IMR-90 (cell line): ENCODE measurements at regions not wholly inside any gene's neighbourhood (a gene's known extent, or its start where the extent isn't known, plus 50 kb on each side); places are given as distances from the start of the nearest gene placed in this dataset.

Source experiments
- ATAC-seq: fragments of 200-7000 bp; cut with Tn5 transposase; 2 replicates; pipeline ENCODE4 v1.9.1; 2020; ENCODE audit warnings: low read depth, mild to moderate bottlenecking, moderate library complexity
- BruUV-seq: library from RNA; stranded (reverse); fragments of 400-500 nt; replicated peaks from 2 replicates; lab custom pipeline; 2021; lab: Mats Ljungman, UMichigan
- CTCF ChIA-PET: fragments of 300-600 bp; formaldehyde crosslinking; extraction: SDS; loops from one replicate; lab custom pipeline; 2021; ENCODE audit warnings: antibody characterized with exemption; lab: Yijun Ruan, JAX
- POLR2A ChIA-PET: fragments of 300-600 bp; sonication (Branson Sonifier 250); formaldehyde crosslinking; loops from one replicate; lab custom pipeline; 2022; ENCODE audit warnings: antibody characterized with exemption; ENCODE audit not compliant: unreplicated experiment; lab: Charles Lee
- DNase-seq: peaks from one replicate; pipeline ENCODE4 v3.0.0; 2013
- H2AFZ ChIP-seq: replicated peaks from 2 replicates; pipeline ENCODE3; 2013; ENCODE audit warnings: low read length, mild to moderate bottlenecking; ENCODE audit not compliant: poor library complexity
- H2AK5ac ChIP-seq: 2 replicates; pipeline ENCODE4 v1.6.1; 2013; ENCODE audit warnings: low read depth, low read length, inconsistent platforms
- H2AK9ac ChIP-seq: replicated peaks from 2 replicates; pipeline ENCODE3; 2013; ENCODE audit warnings: mild to moderate bottlenecking, low read depth, low read length, moderate library complexity; ENCODE audit not compliant: poor library complexity
- H2BK120ac ChIP-seq: 2 replicates; pipeline ENCODE4 v1.6.1; 2013; ENCODE audit warnings: low read depth, low read length, inconsistent platforms
- H2BK15ac ChIP-seq: 3 replicates; pipeline ENCODE4 v1.6.1; 2013; ENCODE audit warnings: low read depth, low read length, inconsistent platforms
- H2BK20ac ChIP-seq: 2 replicates; pipeline ENCODE4 v1.6.1; 2013; ENCODE audit warnings: low read depth, mild to moderate bottlenecking, inconsistent platforms, low read length, moderate library complexity
- H2BK5ac ChIP-seq: 2 replicates; pipeline ENCODE4 v1.6.1; 2013; ENCODE audit warnings: mild to moderate bottlenecking, low read depth, low read length, inconsistent platforms; ENCODE audit not compliant: poor library complexity, severe bottlenecking
- H3K14ac ChIP-seq: replicated peaks from 2 replicates; pipeline ENCODE4 v1.6.1; 2013; ENCODE audit warnings: low read depth, low read length, inconsistent platforms
- H3K18ac ChIP-seq: 2 replicates; pipeline ENCODE4 v1.6.1; 2013; ENCODE audit warnings: low read depth, low read length, control low read depth
- H3K23ac ChIP-seq: 2 replicates; pipeline ENCODE4 v1.6.1; 2013; ENCODE audit warnings: low read depth, low read length, inconsistent platforms
- H3K27ac ChIP-seq: 2 replicates; pipeline ENCODE4 v1.5.1; 2013; ENCODE audit warnings: mild to moderate bottlenecking, control low read depth, low read length; ENCODE audit not compliant: insufficient read depth
- H3K27me3 ChIP-seq: 2 replicates; pipeline ENCODE4 v1.6.1; 2013; ENCODE audit warnings: low read length; ENCODE audit not compliant: control insufficient read depth, insufficient read depth
- H3K36me3 ChIP-seq: 2 replicates; pipeline ENCODE4 v1.6.1; 2013; ENCODE audit warnings: low read length, mixed read lengths; ENCODE audit not compliant: control insufficient read depth, insufficient read depth
- H3K4ac ChIP-seq: 2 replicates; pipeline ENCODE4 v1.6.1; 2013; ENCODE audit warnings: low read depth, low read length, inconsistent platforms
- H3K4me1 ChIP-seq: 2 replicates; pipeline ENCODE4 v1.6.1; 2013; ENCODE audit warnings: low read length, mixed read lengths; ENCODE audit not compliant: control insufficient read depth, insufficient read depth
- H3K4me2 ChIP-seq: 2 replicates; pipeline ENCODE4 v1.6.1; 2013; ENCODE audit warnings: low read depth, mild to moderate bottlenecking, control low read depth, low read length, moderate library complexity
- H3K4me3 ChIP-seq: 2 replicates; pipeline ENCODE4 v1.5.1; 2013; ENCODE audit warnings: low read depth, mild to moderate bottlenecking, control low read depth, low read length, moderate library complexity; ENCODE audit not compliant: insufficient read depth
- H3K56ac ChIP-seq: 2 replicates; pipeline ENCODE4 v1.6.1; 2013; ENCODE audit warnings: low read length, inconsistent platforms; ENCODE audit not compliant: insufficient read depth; ENCODE audit errors: extremely low read depth
- H3K79me1 ChIP-seq, 2 experiments: 2 replicates each; pipeline ENCODE4 v1.6.1; 2013; ENCODE audit warnings: low read length in 2 of 2, inconsistent platforms in 1 of 2, low read depth in 1 of 2
- H3K9ac ChIP-seq: 2 replicates; pipeline ENCODE4 v1.6.1; 2013; ENCODE audit warnings: low read depth, low read length, control low read depth
- H3K9me1 ChIP-seq: 2 replicates; pipeline ENCODE4 v1.6.1; 2013; ENCODE audit warnings: low read length, inconsistent platforms; ENCODE audit not compliant: insufficient read depth
- H3K9me3 ChIP-seq: 2 replicates; pipeline ENCODE4 v1.6.1; 2013; ENCODE audit warnings: low read length; ENCODE audit not compliant: control insufficient read depth, insufficient read depth
- H4K20me1 ChIP-seq: 2 replicates; pipeline ENCODE4 v1.6.1; 2013; ENCODE audit warnings: low read length, inconsistent platforms; ENCODE audit not compliant: insufficient read depth
- H4K5ac ChIP-seq: 2 replicates; pipeline ENCODE4 v1.6.1; 2013; ENCODE audit warnings: mild to moderate bottlenecking, low read depth, low read length, control low read depth
- H4K8ac ChIP-seq, 2 experiments: 2 replicates each; pipeline ENCODE4 v1.6.1; 2013; ENCODE audit warnings: low read depth in 2 of 2, low read length in 2 of 2, control low read depth in 1 of 2, inconsistent platforms in 1 of 2
- H4K91ac ChIP-seq: 2 replicates; pipeline ENCODE4 v1.6.1; 2013; ENCODE audit warnings: low read depth, low read length, inconsistent platforms; ENCODE audit not compliant: insufficient read depth
- BHLHE40 ChIP-seq: fragments of 150-350 bp; IDR thresholded peaks from 2 replicates; pipeline ENCODE4 v1.6.1; 2016; ENCODE audit warnings: mild to moderate bottlenecking, low read depth, low read length
- CEBPB ChIP-seq: IDR thresholded peaks from 2 replicates; pipeline ENCODE4 v1.6.1; 2012; ENCODE audit warnings: low read depth, low read length, improper control_type of control experiment
- CHD1 ChIP-seq: IDR thresholded peaks from 2 replicates; pipeline ENCODE4 v1.6.1; 2012; ENCODE audit warnings: low read depth, low read length, improper control_type of control experiment
- FOS ChIP-seq: fragments of 150-350 bp; IDR thresholded peaks from 2 replicates; pipeline ENCODE4 v1.6.1; 2016; ENCODE audit warnings: low read depth, low read length
- MAFK ChIP-seq: IDR thresholded peaks from 2 replicates; pipeline ENCODE4 v1.6.1; 2012; ENCODE audit warnings: low read depth, low read length, improper control_type of control experiment
- MXI1 ChIP-seq: IDR thresholded peaks from 2 replicates; pipeline ENCODE4 v1.6.1; 2012; ENCODE audit warnings: low read depth, mild to moderate bottlenecking, low read length, moderate library complexity, borderline replicate concordance
- NFE2L2 ChIP-seq: fragments of 150-350 bp; IDR thresholded peaks from 2 replicates; pipeline ENCODE4 v1.6.1; 2016; ENCODE audit warnings: low read depth, mild to moderate bottlenecking, low read length
- POLR2A ChIP-seq: IDR thresholded peaks from 2 replicates; pipeline ENCODE4 v1.6.1; 2012; ENCODE audit warnings: mild to moderate bottlenecking, low read depth, low read length
- RAD21 ChIP-seq: IDR thresholded peaks from 2 replicates; pipeline ENCODE4 v1.6.1; 2012; ENCODE audit warnings: low read length, improper control_type of control experiment
- RCOR1 ChIP-seq: IDR thresholded peaks from 2 replicates; pipeline ENCODE4 v1.6.1; 2012; ENCODE audit warnings: mild to moderate bottlenecking, low read length, improper control_type of control experiment; ENCODE audit not compliant: insufficient replicate concordance
- SMC3 ChIP-seq: fragments of 150-350 bp; IDR thresholded peaks from 2 replicates; pipeline ENCODE4 v1.6.1; 2016; ENCODE audit warnings: low read depth, mild to moderate bottlenecking, antibody characterized with exemption, low read length, moderate library complexity
- WGBS, 2 experiments: methylation state at CpG; one replicate each; pipeline versions ENCODE4 v1.1.5 to v1.1.7; 2013; ENCODE audit warnings: missing lambda C conversion rate in 2 of 2; ENCODE audit not compliant: insufficient read length in 1 of 2; ENCODE audit errors: extremely low coverage in 2 of 2; 5-methylcytosine and 5-hydroxymethylcytosine counted together
- dilution Hi-C: fragments of 300-500 bp; cut with HindIII; formaldehyde crosslinking; loops from one replicate; pipeline ENCODE4 v1.14.3; 2018; ENCODE audit warnings: low sequenced_read_pairs; ENCODE audit not compliant: unreplicated experiment
- in situ Hi-C: fragments of 300-500 bp; cut with MboI; formaldehyde crosslinking; loops from 3 replicates; pipeline ENCODE4 v1.14.3; 2019; ENCODE audit warnings: low sequenced_read_pairs, inconsistent platforms, mixed read lengths
- intact Hi-C: fragments of 100-400 bp; cut with micrococcal nuclease; formaldehyde crosslinking; loops from 2 replicates; pipeline ENCODE4 v1.10.0; 2022
- TF ChIP-seq, protein P1 (sequence below): fragments of 150-350 bp; IDR thresholded peaks from 2 replicates; pipeline ENCODE4 v1.6.1; 2016; ENCODE audit warnings: low read depth, mild to moderate bottlenecking, low read length, moderate library complexity, borderline replicate concordance
- TF ChIP-seq, protein P2 (sequence below): conservative IDR thresholded peaks from 2 replicates; pipeline ENCODE4 v1.5.1; 2012; ENCODE audit warnings: mild to moderate bottlenecking, low read depth, low read length, improper control_type of control experiment
- TF ChIP-seq, protein P3 (sequence below): fragments of 150-350 bp; IDR thresholded peaks from 2 replicates; pipeline ENCODE4 v1.6.1; 2017; ENCODE audit warnings: mild to moderate bottlenecking, antibody characterized with exemption, low read length, low read depth

DNA sequence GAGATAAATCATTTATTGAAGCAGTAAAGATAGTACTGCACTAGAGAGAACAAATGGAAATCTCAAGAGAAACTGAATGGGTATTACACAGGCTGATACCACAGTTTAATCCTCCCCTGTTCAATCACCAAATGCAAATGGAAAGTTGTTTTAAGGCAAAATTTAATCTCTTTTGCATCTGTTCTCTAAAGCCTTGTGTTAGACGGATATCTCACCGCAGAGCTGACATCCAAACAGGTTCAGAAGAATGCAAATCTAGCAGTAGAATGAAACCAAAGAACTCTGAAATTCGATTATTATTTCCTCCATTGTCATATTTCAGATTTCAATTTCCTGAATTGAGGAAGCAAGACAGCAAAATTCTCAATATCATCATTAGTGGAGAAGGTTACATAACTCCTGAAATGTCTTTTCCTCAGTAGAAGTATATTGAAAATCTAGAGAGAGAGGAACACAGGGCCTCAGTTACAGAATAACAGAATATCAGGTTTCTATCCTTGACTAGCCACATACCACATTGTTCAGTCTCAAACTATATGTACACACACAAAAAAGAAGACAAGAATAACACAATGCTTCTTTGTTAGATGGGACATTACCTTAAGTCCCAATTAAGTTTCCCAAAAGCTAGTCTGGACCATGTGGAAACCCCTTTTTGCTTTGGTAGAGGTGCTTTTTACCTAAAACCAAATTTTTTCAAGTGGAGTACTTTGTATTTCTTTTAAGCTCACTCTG, 94.1 kb upstream of the BANK1 start:
- ATAC-seq = no peak
- Histone ChIP-seq H3K4me2 (no peak overlapping the region), H3K36me3 (no peaks in the 10 kb centered on the region), H2AK5ac (no peak overlapping the region), H3K79me1 (no peaks in the 10 kb centered on the region), H2BK120ac (no peak overlapping the region), H3K14ac (no peak overlapping the region), H4K20me1 (no peaks in the 10 kb centered on the region), H2BK20ac (no peak overlapping the region), H3K27ac (no peak overlapping the region), H2BK15ac (no peak overlapping the region), H2AFZ (no peak overlapping the region), H4K5ac (no peak overlapping the region), H3K9me1 (no peaks in the 10 kb centered on the region), H3K9ac (no peak overlapping the region), H3K4me1 (no peaks in the 10 kb centered on the region), H4K8ac (no peak overlapping the region), H2AK9ac (no peak overlapping the region), H3K56ac (no peak overlapping the region), H3K18ac (no peak overlapping the region), H3K4ac (no peak overlapping the region), H3K23ac (no peak overlapping the region), H3K27me3 (no peaks in the 10 kb centered on the region; the same call in 1 of the 2 replicates), H4K91ac (no peak overlapping the region), H3K9me3 (no peaks in the 10 kb centered on the region), H3K4me3 (no peak overlapping the region), H2BK5ac (no peak overlapping the region)
- WGBS, 2 experiments = no CpG with 5 or more reads among the region's 3 CpGs
- POLR2A ChIA-PET = no interaction called here
- intact Hi-C loops (no loop called here), in situ Hi-C loops (no loop called here), dilution Hi-C loops (no loop called here)
- TF ChIP-seq, protein P1, sequence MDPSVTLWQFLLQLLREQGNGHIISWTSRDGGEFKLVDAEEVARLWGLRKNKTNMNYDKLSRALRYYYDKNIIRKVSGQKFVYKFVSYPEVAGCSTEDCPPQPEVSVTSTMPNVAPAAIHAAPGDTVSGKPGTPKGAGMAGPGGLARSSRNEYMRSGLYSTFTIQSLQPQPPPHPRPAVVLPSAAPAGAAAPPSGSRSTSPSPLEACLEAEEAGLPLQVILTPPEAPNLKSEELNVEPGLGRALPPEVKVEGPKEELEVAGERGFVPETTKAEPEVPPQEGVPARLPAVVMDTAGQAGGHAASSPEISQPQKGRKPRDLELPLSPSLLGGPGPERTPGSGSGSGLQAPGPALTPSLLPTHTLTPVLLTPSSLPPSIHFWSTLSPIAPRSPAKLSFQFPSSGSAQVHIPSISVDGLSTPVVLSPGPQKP = no peak
- TF ChIP-seq BHLHE40 = no peak
- no peak for TF ChIP-seq NFE2L2
- no peak for TF ChIP-seq CHD1
- TF ChIP-seq, protein P2, sequence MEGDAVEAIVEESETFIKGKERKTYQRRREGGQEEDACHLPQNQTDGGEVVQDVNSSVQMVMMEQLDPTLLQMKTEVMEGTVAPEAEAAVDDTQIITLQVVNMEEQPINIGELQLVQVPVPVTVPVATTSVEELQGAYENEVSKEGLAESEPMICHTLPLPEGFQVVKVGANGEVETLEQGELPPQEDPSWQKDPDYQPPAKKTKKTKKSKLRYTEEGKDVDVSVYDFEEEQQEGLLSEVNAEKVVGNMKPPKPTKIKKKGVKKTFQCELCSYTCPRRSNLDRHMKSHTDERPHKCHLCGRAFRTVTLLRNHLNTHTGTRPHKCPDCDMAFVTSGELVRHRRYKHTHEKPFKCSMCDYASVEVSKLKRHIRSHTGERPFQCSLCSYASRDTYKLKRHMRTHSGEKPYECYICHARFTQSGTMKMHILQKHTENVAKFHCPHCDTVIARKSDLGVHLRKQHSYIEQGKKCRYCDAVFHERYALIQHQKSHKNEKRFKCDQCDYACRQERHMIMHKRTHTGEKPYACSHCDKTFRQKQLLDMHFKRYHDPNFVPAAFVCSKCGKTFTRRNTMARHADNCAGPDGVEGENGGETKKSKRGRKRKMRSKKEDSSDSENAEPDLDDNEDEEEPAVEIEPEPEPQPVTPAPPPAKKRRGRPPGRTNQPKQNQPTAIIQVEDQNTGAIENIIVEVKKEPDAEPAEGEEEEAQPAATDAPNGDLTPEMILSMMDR = no peak
- TF ChIP-seq RAD21 = no peak
- no peak for TF ChIP-seq CEBPB
- no peak for TF ChIP-seq POLR2A
- no peak for TF ChIP-seq MXI1
- no peak for TF ChIP-seq RCOR1
- TF ChIP-seq MAFK = no peak
- TF ChIP-seq, protein P3, sequence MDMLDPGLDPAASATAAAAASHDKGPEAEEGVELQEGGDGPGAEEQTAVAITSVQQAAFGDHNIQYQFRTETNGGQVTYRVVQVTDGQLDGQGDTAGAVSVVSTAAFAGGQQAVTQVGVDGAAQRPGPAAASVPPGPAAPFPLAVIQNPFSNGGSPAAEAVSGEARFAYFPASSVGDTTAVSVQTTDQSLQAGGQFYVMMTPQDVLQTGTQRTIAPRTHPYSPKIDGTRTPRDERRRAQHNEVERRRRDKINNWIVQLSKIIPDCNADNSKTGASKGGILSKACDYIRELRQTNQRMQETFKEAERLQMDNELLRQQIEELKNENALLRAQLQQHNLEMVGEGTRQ = no peak
- no peak for TF ChIP-seq SMC3
- TF ChIP-seq FOS = no peak
- CTCF ChIA-PET = interaction anchor here (0.6 kb wide), 1 partner anchor 734 kb away, joined by 4 read pairs; no protein-coding TSS in a partner anchor
- no TSS peak for BruUV-seq
- DNase-seq = no peak
